ENCODE measurements at regions not wholly inside any gene's neighbourhood (a gene's known extent, or its start where the extent isn't known, plus 50 kb on each side); places are given as distances from the start of the nearest gene placed in this dataset.

GRCh38 chr9:1311462-1312042, 261.4 kb downstream of the DMRT2 start:
- CTCF ChIA-PET: no interaction called here
- POLR2A ChIA-PET: no interaction called here
- no peaks in the 10 kb centered on the region for H3K27me3 ChIP-seq (ENCODE audit: insufficient read depth, low read length)
- H3K9me3 ChIP-seq (ENCODE audit: control insufficient read depth in 1 of 2, insufficient read depth in 1 of 2, low read depth in 1 of 2, low read length in 2 of 2): peaks cover 0 to 22% of the 10 kb centered on the region in 2 experiments; a peak in 2 of 4 replicates
- H3K36me3 ChIP-seq (ENCODE audit: control insufficient read depth in 1 of 2, insufficient read depth in 2 of 2, low read length in 2 of 2): no peaks in the 10 kb centered on the region
- H4K20me1 ChIP-seq (ENCODE audit: insufficient read depth): no peaks in the 10 kb centered on the region
- TF ChIP-seq MAX (IDR thresholded peaks at IDR 0.05) (no peak), JUND (IDR thresholded peaks at IDR 0.05) (no peak), RAD21 (IDR thresholded peaks at IDR 0.05; ENCODE audit: low read depth) (no peak)
- intact Hi-C loops (cut with micrococcal nuclease): no loop called here
- no peak overlapping the region for H3K9ac ChIP-seq (ENCODE audit: low read length)
- H2AFZ ChIP-seq (ENCODE audit: low read depth, low read length, poor library complexity, severe bottlenecking): no peak overlapping the region
- H3K4me2 ChIP-seq (ENCODE audit: low read length): no peak overlapping the region
- no peaks in the 10 kb centered on the region for H3K79me2 ChIP-seq (ENCODE audit: insufficient read depth, low read length)
- no TSS peak for BruUV-seq (replicated peaks)
- H3K4me3 ChIP-seq (replicated peaks in 1 of 2; ENCODE audit: low read depth in 1 of 2, low read length in 2 of 2): no peak overlapping the region
- RAD21 ChIA-PET (ENCODE audit: low non-redundant PET in 1 of 2, low total read pairs in 2 of 2, uncharacterized antibody in 2 of 2, unreplicated experiment in 2 of 2): no interaction called here
- H3K4me1 ChIP-seq (ENCODE audit: control insufficient read depth in 1 of 2, insufficient read depth in 2 of 2, low read length in 2 of 2): no peaks in the 10 kb centered on the region
- H3K27ac ChIP-seq (ENCODE audit: low read depth, low read length): no peak overlapping the region
- H3K9me2 ChIP-seq (ENCODE audit: insufficient read depth): no peaks in the 10 kb centered on the region
- no peak for DNase-seq (ENCODE audit: low read depth, low spot score)
- ATAC-seq: no peak

- H3K27ac ChIP-seq (ENCODE audit: low read depth, low read length): no peak overlapping the region
- H3K4me3 ChIP-seq (replicated peaks in 1 of 2; ENCODE audit: low read depth in 1 of 2, low read length in 2 of 2): no peak overlapping the region
- no peaks in the 10 kb centered on the region for H3K27me3 ChIP-seq (ENCODE audit: insufficient read depth, low read length)
- no peaks in the 10 kb centered on the region for H3K79me2 ChIP-seq (ENCODE audit: insufficient read depth, low read length)
- TF ChIP-seq YY1 (IDR thresholded peaks at IDR 0.05; ENCODE audit: extremely low read depth, insufficient replicate concordance, low read depth, low read length) (no peak), FOSL1 (IDR thresholded peaks at IDR 0.05; ENCODE audit: low read depth) (no peak), ZNF274 (IDR thresholded peaks at IDR 0.05; ENCODE audit: low read depth, low read length) (no peak), ZFX (IDR thresholded peaks at IDR 0.05) (no peak), SRF (IDR thresholded peaks at IDR 0.05; ENCODE audit: low read depth) (no peak)
- TF ChIP-seq, protein P1, sequence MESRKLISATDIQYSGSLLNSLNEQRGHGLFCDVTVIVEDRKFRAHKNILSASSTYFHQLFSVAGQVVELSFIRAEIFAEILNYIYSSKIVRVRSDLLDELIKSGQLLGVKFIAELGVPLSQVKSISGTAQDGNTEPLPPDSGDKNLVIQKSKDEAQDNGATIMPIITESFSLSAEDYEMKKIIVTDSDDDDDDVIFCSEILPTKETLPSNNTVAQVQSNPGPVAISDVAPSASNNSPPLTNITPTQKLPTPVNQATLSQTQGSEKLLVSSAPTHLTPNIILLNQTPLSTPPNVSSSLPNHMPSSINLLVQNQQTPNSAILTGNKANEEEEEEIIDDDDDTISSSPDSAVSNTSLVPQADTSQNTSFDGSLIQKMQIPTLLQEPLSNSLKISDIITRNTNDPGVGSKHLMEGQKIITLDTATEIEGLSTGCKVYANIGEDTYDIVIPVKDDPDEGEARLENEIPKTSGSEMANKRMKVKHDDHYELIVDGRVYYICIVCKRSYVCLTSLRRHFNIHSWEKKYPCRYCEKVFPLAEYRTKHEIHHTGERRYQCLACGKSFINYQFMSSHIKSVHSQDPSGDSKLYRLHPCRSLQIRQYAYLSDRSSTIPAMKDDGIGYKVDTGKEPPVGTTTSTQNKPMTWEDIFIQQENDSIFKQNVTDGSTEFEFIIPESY (IDR thresholded peaks at IDR 0.05; ENCODE audit: extremely low read depth, insufficient replicate concordance, low read length): no peak
- peaks cover 4 to 15% of the 10 kb centered on the region in 2 experiments; a peak in 2 of 4 replicates for H3K9me3 ChIP-seq (ENCODE audit: control insufficient read depth in 1 of 2, insufficient read depth in 1 of 2, low read depth in 1 of 2, low read length in 2 of 2)
- H3K4me1 ChIP-seq (ENCODE audit: control insufficient read depth in 1 of 2, insufficient read depth in 2 of 2, low read length in 2 of 2): no peaks in the 10 kb centered on the region
- no peak for ATAC-seq
- no peaks in the 10 kb centered on the region for H3K36me3 ChIP-seq (ENCODE audit: control insufficient read depth in 1 of 2, insufficient read depth in 2 of 2, low read length in 2 of 2)
- no peak overlapping the region for H2AFZ ChIP-seq (ENCODE audit: low read depth, low read length, poor library complexity, severe bottlenecking)
- no peak overlapping the region for H3K9ac ChIP-seq (ENCODE audit: low read length)
- RAD21 ChIA-PET (ENCODE audit: low non-redundant PET in 1 of 2, low total read pairs in 2 of 2, uncharacterized antibody in 2 of 2, unreplicated experiment in 2 of 2): no interaction called here
- intact Hi-C loops (cut with micrococcal nuclease): no loop called here
- POLR2A ChIA-PET: no interaction called here
- H3K9me2 ChIP-seq (ENCODE audit: insufficient read depth): no peaks in the 10 kb centered on the region
- CTCF ChIA-PET: no interaction called here
- no peak for DNase-seq (ENCODE audit: low read depth, low spot score)
- BruUV-seq (replicated peaks): no TSS peak
- no peaks in the 10 kb centered on the region for H4K20me1 ChIP-seq (ENCODE audit: insufficient read depth)
- no peak overlapping the region for H3K4me2 ChIP-seq (ENCODE audit: low read length)
These were observed 269.3 kb downstream of the DMRT2 start for GRCh38 chr9:1319436-1319835.

Measured in HCT116 (cell line).